H9 (cell line): ENCODE measurements at regions not wholly inside any gene's neighbourhood (a gene's known extent, or its start where the extent isn't known, plus 50 kb on each side); places are given as distances from the start of the nearest gene placed in this dataset.

ENCODE experiments used
- DNase-seq: peaks from one replicate; pipeline ENCODE4 v3.0.0-alpha.2; 2017
- H2AFZ ChIP-seq: one replicate; pipeline ENCODE4 v1.6.1; 2013; ENCODE audit warnings: mild to moderate bottlenecking, low read length, control low read depth, moderate library complexity
- H2AK5ac ChIP-seq: 2 replicates; pipeline ENCODE4 v1.6.1; 2013; ENCODE audit warnings: low read length, control low read depth, mixed read lengths; ENCODE audit not compliant: insufficient read length
- H2BK120ac ChIP-seq: one replicate; pipeline ENCODE4 v1.6.1; 2013; ENCODE audit warnings: low read depth, mild to moderate bottlenecking, low read length, control low read depth, inconsistent platforms; ENCODE audit not compliant: poor library complexity, severe bottlenecking
- H2BK12ac ChIP-seq: 2 replicates; pipeline ENCODE4 v1.6.1; 2013; ENCODE audit warnings: low read length, control low read depth, mixed read lengths, low read depth; ENCODE audit not compliant: insufficient read length
- H2BK15ac ChIP-seq: 2 replicates; pipeline ENCODE4 v1.6.1; 2013; ENCODE audit warnings: low read depth, low read length, control low read depth
- H2BK20ac ChIP-seq: one replicate; pipeline ENCODE4 v1.6.1; 2013; ENCODE audit warnings: low read depth, mild to moderate bottlenecking, low read length, control low read depth, inconsistent platforms; ENCODE audit not compliant: poor library complexity, severe bottlenecking
- H2BK5ac ChIP-seq: 2 replicates; pipeline ENCODE4 v1.6.1; 2013; ENCODE audit warnings: low read length, control low read depth, mixed read lengths; ENCODE audit not compliant: insufficient read length
- H3K14ac ChIP-seq: 2 replicates; pipeline ENCODE4 v1.6.1; 2013; ENCODE audit warnings: low read length, control low read depth; ENCODE audit not compliant: insufficient read depth
- H3K18ac ChIP-seq: 2 replicates; pipeline ENCODE4 v1.6.1; 2013; ENCODE audit warnings: low read depth, mild to moderate bottlenecking, mixed read lengths, low read length, control low read depth; ENCODE audit not compliant: insufficient read length
- H3K23ac ChIP-seq: 2 replicates; pipeline ENCODE4 v1.6.1; 2013; ENCODE audit warnings: low read length, control low read depth, mixed read lengths, low read depth; ENCODE audit not compliant: insufficient read length
- H3K23me2 ChIP-seq: 2 replicates; pipeline ENCODE4 v1.6.1; 2013; ENCODE audit warnings: low read depth, mild to moderate bottlenecking, mixed read lengths, low read length, control low read depth; ENCODE audit not compliant: insufficient read length, poor library complexity, severe bottlenecking
- H3K27ac ChIP-seq: 2 replicates; pipeline ENCODE4 v1.5.1; 2013; ENCODE audit warnings: low read length, control low read depth, mixed read lengths, low read depth; ENCODE audit not compliant: insufficient read length
- H3K27me3 ChIP-seq: 2 replicates; pipeline ENCODE4 v1.6.1; 2013; ENCODE audit warnings: low read length, control low read depth, inconsistent platforms; ENCODE audit not compliant: insufficient read depth
- H3K4ac ChIP-seq: 2 replicates; pipeline ENCODE4 v1.6.1; 2013; ENCODE audit warnings: low read depth, mild to moderate bottlenecking, control low read depth, inconsistent platforms, low read length, moderate library complexity
- H3K4me1 ChIP-seq: 2 replicates; pipeline ENCODE4 v1.6.1; 2013; ENCODE audit warnings: low read length, control low read depth, inconsistent platforms; ENCODE audit not compliant: insufficient read depth
- H3K4me2 ChIP-seq: 2 replicates; pipeline ENCODE4 v1.6.1; 2013; ENCODE audit warnings: low read length, control low read depth, mixed read lengths; ENCODE audit not compliant: insufficient read length, insufficient read depth
- H3K56ac ChIP-seq: 2 replicates; pipeline ENCODE4 v1.6.1; 2013; ENCODE audit warnings: low read depth, mild to moderate bottlenecking, mixed read lengths, low read length, control low read depth; ENCODE audit not compliant: insufficient read length
- H3K79me1 ChIP-seq: 2 replicates; pipeline ENCODE4 v1.6.1; 2013; ENCODE audit warnings: low read depth, mild to moderate bottlenecking, moderate library complexity, low read length, control low read depth, inconsistent platforms; ENCODE audit not compliant: insufficient read depth, poor library complexity, severe bottlenecking
- H3K79me2 ChIP-seq: 2 replicates; pipeline ENCODE4 v1.6.1; 2013; ENCODE audit warnings: low read length, control low read depth, inconsistent platforms; ENCODE audit not compliant: insufficient read depth
- H3K9ac ChIP-seq: 2 replicates; pipeline ENCODE4 v1.6.1; 2013; ENCODE audit warnings: low read length, control low read depth, mixed read lengths; ENCODE audit not compliant: insufficient read length; ENCODE audit errors: extremely low read depth
- H3K9me3 ChIP-seq: one replicate; pipeline ENCODE4 v1.6.1; 2013; ENCODE audit warnings: low read depth, low read length, inconsistent platforms; ENCODE audit not compliant: control insufficient read depth
- H3T11ph ChIP-seq: one replicate; pipeline ENCODE4 v1.6.1; 2013; ENCODE audit warnings: mild to moderate bottlenecking, low read length, control low read depth, inconsistent platforms
- H4K20me1 ChIP-seq: one replicate; pipeline ENCODE4 v1.6.1; 2013; ENCODE audit not compliant: control insufficient read depth, insufficient read length, insufficient read depth
- H4K5ac ChIP-seq: 2 replicates; pipeline ENCODE4 v1.6.1; 2013; ENCODE audit warnings: low read depth, mild to moderate bottlenecking, mixed read lengths, low read length, control low read depth; ENCODE audit not compliant: insufficient read length
- H4K8ac ChIP-seq: replicated peaks from 2 replicates; pipeline ENCODE4 v1.6.1; 2013; ENCODE audit warnings: low read length, control low read depth, mixed read lengths, low read depth; ENCODE audit not compliant: insufficient read length
- H4K91ac ChIP-seq: 2 replicates; pipeline ENCODE4 v1.6.1; 2013; ENCODE audit warnings: low read depth, mild to moderate bottlenecking, moderate library complexity, mixed read lengths, low read length, control low read depth; ENCODE audit not compliant: insufficient read length
- H3K27ac Mint-ChIP-seq, 3 experiments: 2 replicates in 2 of 3; 3 replicates in 1 of 3; pipeline ENCODE4 v1.8.0; 2020 to 2021; ENCODE audit warnings: mixed read lengths in 3 of 3, mild to moderate bottlenecking in 1 of 3, moderate library complexity in 1 of 3
- H3K27me3 Mint-ChIP-seq: 2 replicates; pipeline ENCODE4 v1.8.0; 2021; ENCODE audit warnings: low read depth, mild to moderate bottlenecking, moderate library complexity, mixed read lengths
- H3K36me3 Mint-ChIP-seq, 3 experiments: 2 replicates in 2 of 3; 3 replicates in 1 of 3; pipeline ENCODE4 v1.8.0; 2020 to 2021; ENCODE audit warnings: low read depth in 3 of 3, mixed read lengths in 3 of 3; ENCODE audit not compliant: insufficient read depth in 1 of 3
- H3K4me1 Mint-ChIP-seq, 2 experiments: 2 replicates each; pipeline ENCODE4 v1.8.0; 2020; ENCODE audit warnings: mixed read lengths in 2 of 2
- H3K4me3 Mint-ChIP-seq, 2 experiments: 2 replicates in 1 of 2; 3 replicates in 1 of 2; pipeline ENCODE4 v1.8.0; 2020 to 2021; ENCODE audit warnings: mild to moderate bottlenecking in 2 of 2, mixed read lengths in 2 of 2, moderate library complexity in 1 of 2
- H3K9me3 Mint-ChIP-seq, 2 experiments: 2 replicates in 1 of 2; 3 replicates in 1 of 2; pipeline ENCODE4 v1.8.0; 2020; ENCODE audit warnings: mild to moderate bottlenecking in 2 of 2, mixed read lengths in 2 of 2, moderate library complexity in 1 of 2
- CTCF ChIP-seq: fragments of 200-600 bp; sonication (generic); conservative IDR thresholded peaks from 3 replicates; pipeline ENCODE4 v1.8.0; 2021; ENCODE audit warnings: antibody characterized with exemption, mild to moderate bottlenecking
- WGBS: extraction: QIAGEN DNeasy Blood & Tissue Kit; methylation state at CpG from one replicate; pipeline ENCODE4 v1.1.7; 2013; ENCODE audit warnings: missing lambda C conversion rate, low lambda C conversion rate, mixed read lengths; ENCODE audit not compliant: insufficient read length; ENCODE audit errors: extremely low coverage; 5-methylcytosine and 5-hydroxymethylcytosine counted together

- Histone ChIP-seq H4K8ac (no peak overlapping the region), H4K91ac (no peak overlapping the region), H2BK15ac (no peak overlapping the region), H3K14ac (no peak overlapping the region), H2BK120ac (no peak overlapping the region), H3K27ac (no peak overlapping the region), H3K9me3 (no peaks in the 10 kb centered on the region), H2BK12ac (no peak overlapping the region), H3K4ac (no peak overlapping the region), H3K79me2 (no peaks in the 10 kb centered on the region), H2AK5ac (no peak overlapping the region), H3K23ac (no peak overlapping the region), H2BK5ac (no peak overlapping the region), H3K9ac (no peak overlapping the region), H4K5ac (no peak overlapping the region), H3K4me1 (no peaks in the 10 kb centered on the region; the same call in 1 of the 2 replicates), H3K23me2 (no peaks in the 10 kb centered on the region), H3K4me2 (no peak overlapping the region), H3K79me1 (no peaks in the 10 kb centered on the region), H3T11ph (no peak overlapping the region), H4K20me1 (no peaks in the 10 kb centered on the region), H3K27me3 (no peaks in the 10 kb centered on the region), H3K56ac (no peak overlapping the region), H2BK20ac (no peak overlapping the region), H2AFZ (no peak overlapping the region), H3K18ac (no peak overlapping the region)
- WGBS, result no CpG with 5 or more reads among the region's 12 CpGs
- Mint-ChIP-seq H3K9me3 (peaks cover 0 to 4% of the 10 kb centered on the region in 2 experiments; a peak in 2 of 5 replicates), H3K27me3 (peaks cover 30% of the 10 kb centered on the region), H3K36me3 (no peaks in the 10 kb centered on the region), H3K4me1 (peaks cover 39 to 46% of the 10 kb centered on the region in 2 experiments), H3K4me3 (no peak overlapping the region), H3K27ac (no peak overlapping the region)
- TF ChIP-seq CTCF, result no peak
- peak; percentile 9 for DNase-seq
Observed at GRCh38 chr5:176734756-176735342, 75.5 kb upstream of the UNC5A start.
